Hippocampal formation (tissue), 2 donors: ENCODE measurements at regions not wholly inside any gene's neighbourhood (a gene's known extent, or its start where the extent isn't known, plus 50 kb on each side); places are given as distances from the start of the nearest gene placed in this dataset.
"Not testable (repeated sequence)": the region's sequence is repeated elsewhere in the genome, so short reads cannot be mapped to it uniquely, and the experiment has no call there.

Source experiments
- DNase-seq, 2 donors: peaks; one replicate each; lab custom pipeline; 2025; lab: John Stamatoyannopoulos, UW

GRCh38 chr12:19666070-19666469, 226.8 kb downstream of the AEBP2 start:
- no peak for DNase-seq

- DNase-seq = no peak
Measured at GRCh38 chr12:19669793-19670192, 230.5 kb downstream of the AEBP2 start.

- DNase-seq = no peak
Measured at GRCh38 chr12:19671695-19672094, 232.4 kb downstream of the AEBP2 start.

- no peak for DNase-seq
Measured at GRCh38 chr12:19674437-19674836, 235.1 kb downstream of the AEBP2 start.

GRCh38 chr12:19675361-19675760, 236.1 kb downstream of the AEBP2 start:
- no peak for DNase-seq

- DNase-seq = not testable (repeated sequence)
Measured at GRCh38 chr12:19678501-19678900, 239.2 kb downstream of the AEBP2 start.

- no peak for DNase-seq
Measured at GRCh38 chr12:19681007-19681406, 241.7 kb downstream of the AEBP2 start.

- no peak for DNase-seq
Measured at GRCh38 chr12:19683178-19683927, 244.1 kb downstream of the AEBP2 start.

GRCh38 chr12:19687371-19687770, 248.1 kb downstream of the AEBP2 start:
- DNase-seq = no peak

GRCh38 chr12:19688532-19688931, 249.2 kb downstream of the AEBP2 start:
- DNase-seq = no peak

- DNase-seq = no peak
Measured at GRCh38 chr12:19689226-19689625, 249.9 kb downstream of the AEBP2 start.

GRCh38 chr12:19689801-19690472, 250.6 kb downstream of the AEBP2 start:
- no peak for DNase-seq

- DNase-seq = no peak
Measured at GRCh38 chr12:19692091-19692490, 252.8 kb downstream of the AEBP2 start.

- no peak for DNase-seq
Measured at GRCh38 chr12:19692566-19692965, 253.3 kb downstream of the AEBP2 start.

GRCh38 chr12:19694627-19695026, 255.3 kb downstream of the AEBP2 start:
- no peak for DNase-seq

- DNase-seq = no peak
Measured at GRCh38 chr12:19695244-19696098, 256.2 kb downstream of the AEBP2 start.

GRCh38 chr12:19700969-19701368, 261.7 kb downstream of the AEBP2 start:
- DNase-seq = no peak

- no peak for DNase-seq
Measured at GRCh38 chr12:19704966-19705365, 265.7 kb downstream of the AEBP2 start.

- no peak for DNase-seq
Measured at GRCh38 chr12:19706936-19707335, 267.6 kb downstream of the AEBP2 start.

- DNase-seq = no peak
Measured at GRCh38 chr12:19707948-19708409, 268.7 kb downstream of the AEBP2 start.

- DNase-seq = no peak
Measured at GRCh38 chr12:19709889-19710288, 270.6 kb downstream of the AEBP2 start.
